HCT116 (cell line): ENCODE measurements at regions not wholly inside any gene's neighbourhood (a gene's known extent, or its start where the extent isn't known, plus 50 kb on each side); places are given as distances from the start of the nearest gene placed in this dataset.

ENCODE experiments used
- ATAC-seq: fragments of 200-7000 bp; cut with Tn5 transposase; 2 replicates; pipeline ENCODE4 v1.9.1; 2020; ENCODE audit warnings: mild to moderate bottlenecking, moderate library complexity
- BruUV-seq: library from RNA; stranded (reverse); fragments of 400-500 nt; replicated peaks from 2 replicates; lab custom pipeline; 2021; lab: Mats Ljungman, UMichigan
- CTCF ChIA-PET: fragments of 300-600 bp; sonication (Branson Sonifier 250); formaldehyde crosslinking; loops from one replicate; lab custom pipeline; 2021; ENCODE audit warnings: antibody characterized with exemption; lab: Charles Lee
- POLR2A ChIA-PET: fragments of 300-600, 350-600 bp; sonication (Branson Sonifier 250); formaldehyde crosslinking; loops from one replicate; lab custom pipeline; 2021; ENCODE audit warnings: antibody characterized with exemption; lab: Charles Lee
- RAD21 ChIA-PET, 2 experiments: fragments of 300-600 bp; sonication (Branson Sonifier 250); formaldehyde crosslinking; loops; one replicate each; lab custom pipeline; 2023; ENCODE audit warnings: low total read pairs in 2 of 2; ENCODE audit not compliant: uncharacterized antibody in 2 of 2, unreplicated experiment in 2 of 2, low non-redundant PET in 1 of 2; lab: Charles Lee
- DNase-seq: peaks from one replicate; pipeline ENCODE4 v3.0.0-alpha.2; 2010; ENCODE audit warnings: low read depth, low spot score
- H2AFZ ChIP-seq: fragments of 200-600 bp; shearing (Covaris generic), sonication (generic); 2 replicates; pipeline ENCODE4 v1.6.1; 2017; ENCODE audit warnings: low read depth, mixed run types, mixed read lengths, antibody characterized with exemption, low read length; ENCODE audit not compliant: poor library complexity, severe bottlenecking
- H3K27ac ChIP-seq: 2 replicates; pipeline ENCODE4 v1.5.1; 2012; ENCODE audit warnings: low read depth, low read length
- H3K27me3 ChIP-seq: fragments of 200-600 bp; sonication (generic); 2 replicates; pipeline ENCODE4 v1.6.1; 2016; ENCODE audit warnings: mixed run types, low read length, mixed read lengths; ENCODE audit not compliant: insufficient read depth
- H3K36me3 ChIP-seq, 2 experiments: fragments of 200-500 bp in 1 of 2; fragments of 200-600 bp in 1 of 2; sonication (Bioruptor generic) in 1 of 2; sonication (generic) in 1 of 2; 2 replicates each; pipeline versions ENCODE4 v1.5.1 to v1.6.1; 2014 to 2016; ENCODE audit warnings: low read length in 2 of 2, inconsistent platforms in 1 of 2, mixed read lengths in 1 of 2, mixed run types in 1 of 2; ENCODE audit not compliant: insufficient read depth in 2 of 2, control insufficient read depth in 1 of 2
- H3K4me1 ChIP-seq, 2 experiments: fragments of 200-600 bp in 1 of 2; sonication (generic) in 1 of 2; 2 replicates each; pipeline versions ENCODE4 v1.5.1 to v1.6.1; 2012 to 2017; ENCODE audit warnings: low read length in 2 of 2, inconsistent platforms in 1 of 2, mild to moderate bottlenecking in 1 of 2, mixed read lengths in 1 of 2, mixed run types in 1 of 2, moderate library complexity in 1 of 2; ENCODE audit not compliant: insufficient read depth in 2 of 2, control insufficient read depth in 1 of 2
- H3K4me2 ChIP-seq: fragments of 200-600 bp; sonication (generic); 2 replicates; pipeline ENCODE4 v1.6.1; 2017; ENCODE audit warnings: mixed run types, low read length, mixed read lengths
- H3K4me3 ChIP-seq, 2 experiments: fragments of 200-600 bp in 1 of 2; sonication (generic) in 1 of 2; replicated peaks in 1 of 2; 2 replicates each; pipeline ENCODE4 v1.5.1; 2011 to 2016; ENCODE audit warnings: low read length in 2 of 2, control low read depth in 1 of 2, low read depth in 1 of 2, mild to moderate bottlenecking in 1 of 2, mixed read lengths in 1 of 2, mixed run types in 1 of 2
- H3K79me2 ChIP-seq: fragments of 200-600 bp; sonication (generic); 2 replicates; pipeline ENCODE4 v1.6.1; 2017; ENCODE audit warnings: mild to moderate bottlenecking, mixed run types, low read length, moderate library complexity, mixed read lengths; ENCODE audit not compliant: insufficient read depth
- H3K9ac ChIP-seq: fragments of 200-600 bp; sonication (generic); 2 replicates; pipeline ENCODE4 v1.6.1; 2016; ENCODE audit warnings: low read length, mixed read lengths
- H3K9me2 ChIP-seq: fragments of 200-600 bp; sonication (generic), shearing (Covaris generic); 2 replicates; pipeline ENCODE4 v1.6.1; 2017; ENCODE audit warnings: mixed run types, mild to moderate bottlenecking, moderate library complexity; ENCODE audit not compliant: insufficient read depth
- H3K9me3 ChIP-seq, 2 experiments: fragments of 200-500 bp in 1 of 2; fragments of 200-600 bp in 1 of 2; sonication (Bioruptor generic) in 1 of 2; sonication (generic) in 1 of 2; 2 replicates each; pipeline ENCODE4 v1.6.1; 2014 to 2017; ENCODE audit warnings: low read length in 2 of 2, mixed read lengths in 2 of 2, inconsistent platforms in 1 of 2, low read depth in 1 of 2, mild to moderate bottlenecking in 1 of 2, mixed run types in 1 of 2, moderate library complexity in 1 of 2; ENCODE audit not compliant: control insufficient read depth in 1 of 2, insufficient read depth in 1 of 2
- H4K20me1 ChIP-seq: fragments of 200-600 bp; sonication (generic), shearing (Covaris generic); 2 replicates; pipeline ENCODE4 v1.6.1; 2017; ENCODE audit warnings: mixed run types, mild to moderate bottlenecking, moderate library complexity; ENCODE audit not compliant: insufficient read depth
- CEBPB ChIP-seq: IDR thresholded peaks from 2 replicates; pipeline ENCODE4 v1.6.1; 2012; ENCODE audit warnings: low read depth
- EGR1 ChIP-seq: IDR thresholded peaks from 2 replicates; pipeline ENCODE4 v1.6.1; 2012; ENCODE audit warnings: low read depth
- EZH2 ChIP-seq: fragments of 200-600 bp; sonication (generic); IDR thresholded peaks from 2 replicates; pipeline ENCODE4 v1.6.1; 2017; ENCODE audit warnings: antibody characterized with exemption, mixed run types
- FOSL1 ChIP-seq: IDR thresholded peaks from 2 replicates; pipeline ENCODE4 v1.6.1; 2012; ENCODE audit warnings: low read depth
- TCF7L2 ChIP-seq: IDR thresholded peaks from 2 replicates; pipeline ENCODE4 v1.7.0; 2011; ENCODE audit warnings: borderline replicate concordance, inconsistent platforms; ENCODE audit not compliant: insufficient read depth, insufficient read length; ENCODE audit errors: extremely low read depth
- YY1 ChIP-seq: IDR thresholded peaks from 2 replicates; pipeline ENCODE4 v1.6.1; 2011; ENCODE audit warnings: low read length, low read depth, moderate library complexity, mild to moderate bottlenecking; ENCODE audit not compliant: insufficient replicate concordance; ENCODE audit errors: extremely low read depth
- ZFX ChIP-seq: fragments of 450-650 bp; IDR thresholded peaks from 2 replicates; pipeline ENCODE4 v1.6.1; 2017
- intact Hi-C: fragments of 100-400 bp; cut with micrococcal nuclease; formaldehyde crosslinking; loops from 2 replicates; pipeline ENCODE4 v1.10.0; 2022
- TF ChIP-seq, protein P1 (sequence below), 3 experiments: fragments of 200-600 bp in 1 of 3; sonication (generic) in 1 of 3; IDR thresholded peaks in 2 of 3; conservative IDR thresholded peaks in 1 of 3; 2 replicates each; pipeline ENCODE4 v1.5.1; 2012 to 2017; ENCODE audit warnings: low read depth in 2 of 3, low read length in 2 of 3, antibody characterized with exemption in 1 of 3, borderline replicate concordance in 1 of 3, control low read depth in 1 of 3, mild to moderate bottlenecking in 1 of 3, mixed read lengths in 1 of 3, mixed run types in 1 of 3, moderate library complexity in 1 of 3; ENCODE audit not compliant: insufficient read depth in 1 of 3
- TF ChIP-seq, protein P2 (sequence below): IDR thresholded peaks from 2 replicates; pipeline ENCODE4 v1.6.1; 2012

DNA sequence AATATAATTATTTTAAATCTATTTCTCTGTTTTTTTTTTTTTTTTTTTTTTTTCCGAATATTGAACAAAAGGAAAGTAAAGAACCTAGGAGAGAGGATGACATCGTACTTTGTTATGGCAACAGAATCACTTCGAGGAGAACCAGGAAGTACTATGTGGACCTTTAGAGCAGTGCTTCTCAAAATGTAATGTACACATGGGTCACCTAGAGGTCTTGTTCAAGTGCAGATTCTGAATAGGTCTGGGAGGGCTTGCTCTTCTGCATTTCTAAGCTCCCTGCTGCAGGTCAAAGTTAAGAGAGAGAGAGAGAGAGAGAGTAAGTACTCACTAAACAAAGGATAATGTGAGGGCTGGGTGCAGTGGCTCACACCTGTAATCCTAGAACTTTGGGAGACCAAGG, 419.5 kb upstream of the TENM4 start:
- Histone ChIP-seq H3K4me3 (no peak overlapping the region), H4K20me1 (no peaks in the 10 kb centered on the region), H3K9ac (no peak overlapping the region), H3K27ac (no peak overlapping the region), H2AFZ (no peak overlapping the region), H3K79me2 (no peaks in the 10 kb centered on the region), H3K27me3 (no peaks in the 10 kb centered on the region), H3K4me2 (no peak overlapping the region), H3K36me3 (no peaks in the 10 kb centered on the region), H3K9me3 (peaks cover 0 to 11% of the 10 kb centered on the region in 2 experiments; a peak in 2 of 4 replicates), H3K4me1 (no peaks in the 10 kb centered on the region), H3K9me2 (no peaks in the 10 kb centered on the region)
- intact Hi-C loops = no loop called here
- no peak for DNase-seq
- no peak for TF ChIP-seq CEBPB
- TF ChIP-seq FOSL1 = no peak
- TF ChIP-seq, protein P1, sequence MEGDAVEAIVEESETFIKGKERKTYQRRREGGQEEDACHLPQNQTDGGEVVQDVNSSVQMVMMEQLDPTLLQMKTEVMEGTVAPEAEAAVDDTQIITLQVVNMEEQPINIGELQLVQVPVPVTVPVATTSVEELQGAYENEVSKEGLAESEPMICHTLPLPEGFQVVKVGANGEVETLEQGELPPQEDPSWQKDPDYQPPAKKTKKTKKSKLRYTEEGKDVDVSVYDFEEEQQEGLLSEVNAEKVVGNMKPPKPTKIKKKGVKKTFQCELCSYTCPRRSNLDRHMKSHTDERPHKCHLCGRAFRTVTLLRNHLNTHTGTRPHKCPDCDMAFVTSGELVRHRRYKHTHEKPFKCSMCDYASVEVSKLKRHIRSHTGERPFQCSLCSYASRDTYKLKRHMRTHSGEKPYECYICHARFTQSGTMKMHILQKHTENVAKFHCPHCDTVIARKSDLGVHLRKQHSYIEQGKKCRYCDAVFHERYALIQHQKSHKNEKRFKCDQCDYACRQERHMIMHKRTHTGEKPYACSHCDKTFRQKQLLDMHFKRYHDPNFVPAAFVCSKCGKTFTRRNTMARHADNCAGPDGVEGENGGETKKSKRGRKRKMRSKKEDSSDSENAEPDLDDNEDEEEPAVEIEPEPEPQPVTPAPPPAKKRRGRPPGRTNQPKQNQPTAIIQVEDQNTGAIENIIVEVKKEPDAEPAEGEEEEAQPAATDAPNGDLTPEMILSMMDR (IDR thresholded peaks at IDR 0.05 in 2 of 3, conservative IDR thresholded peaks at IDR 0.05 in 1 of 3; ENCODE audit: borderline replicate concordance in 1 of 3, insufficient read depth in 1 of 3, low read depth in 2 of 3, low read length in 2 of 3) = no peak
- no peak for TF ChIP-seq ZFX
- no peak for TF ChIP-seq EZH2
- TF ChIP-seq EGR1 = no peak
- TF ChIP-seq TCF7L2 = no peak
- TF ChIP-seq YY1 = no peak
- TF ChIP-seq, protein P2, sequence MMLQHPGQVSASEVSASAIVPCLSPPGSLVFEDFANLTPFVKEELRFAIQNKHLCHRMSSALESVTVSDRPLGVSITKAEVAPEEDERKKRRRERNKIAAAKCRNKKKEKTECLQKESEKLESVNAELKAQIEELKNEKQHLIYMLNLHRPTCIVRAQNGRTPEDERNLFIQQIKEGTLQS = no peak
- ChIA-PET CTCF (no interaction called here), RAD21 (no interaction called here), POLR2A (no interaction called here)
- no TSS peak for BruUV-seq
- no peak for ATAC-seq
